Activated CD4-positive, alpha-beta T cell treated with anti-CD3 and anti-CD28 coated beads, Interleukin-2, amount 50 U/mL, for 1 hour (primary cell): ENCODE measurements at regions not wholly inside any gene's neighbourhood (a gene's known extent, or its start where the extent isn't known, plus 50 kb on each side); places are given as distances from the start of the nearest gene placed in this dataset.

Experiments
- DNase-seq: peaks from one replicate; pipeline ENCODE4 v3.0.0-alpha.2; 2020

GRCh38 chr13:74930402-74931165 is 551.4 kb downstream of the TBC1D4 start:
- no peak for DNase-seq

- DNase-seq, result no peak
Measured at GRCh38 chr13:74929436-74929835, 552.5 kb downstream of the TBC1D4 start.

- DNase-seq, result no peak
Measured at GRCh38 chr13:74927823-74928222, 554.1 kb downstream of the TBC1D4 start.

GRCh38 chr13:74922963-74923362 is 559.0 kb downstream of the TBC1D4 start:
- no peak for DNase-seq

- no peak for DNase-seq
Measured at GRCh38 chr13:74921326-74921725, 560.6 kb downstream of the TBC1D4 start.

GRCh38 chr13:74920920-74921319 is 561.0 kb downstream of the TBC1D4 start:
- no peak for DNase-seq

GRCh38 chr13:74920361-74920760 is 561.6 kb downstream of the TBC1D4 start:
- no peak for DNase-seq

- DNase-seq, result no peak
Measured at GRCh38 chr13:74919914-74920313, 562.1 kb downstream of the TBC1D4 start.

GRCh38 chr13:74912898-74913297 is 569.1 kb downstream of the TBC1D4 start:
- no peak for DNase-seq

GRCh38 chr13:74910415-74910814 is 571.6 kb downstream of the TBC1D4 start:
- DNase-seq, result no peak

GRCh38 chr13:74907788-74908187 is 574.2 kb downstream of the TBC1D4 start:
- DNase-seq, result no peak

GRCh38 chr13:74904556-74904955 is 577.4 kb downstream of the TBC1D4 start:
- DNase-seq, result no peak

- DNase-seq, result no peak
Measured at GRCh38 chr13:74895042-74895796, 586.8 kb downstream of the TBC1D4 start.

- DNase-seq, result no peak
Measured at GRCh38 chr13:74892096-74892495, 589.9 kb downstream of the TBC1D4 start.

- DNase-seq, result no peak
Measured at GRCh38 chr13:74891610-74892009, 590.4 kb downstream of the TBC1D4 start.

GRCh38 chr13:74889321-74889720 is 592.6 kb downstream of the TBC1D4 start:
- no peak for DNase-seq

- no peak for DNase-seq
Measured at GRCh38 chr13:74886502-74886901, 595.5 kb downstream of the TBC1D4 start.

GRCh38 chr13:74883834-74884233 is 598.1 kb downstream of the TBC1D4 start:
- DNase-seq, result no peak

GRCh38 chr13:74871369-74872070 is 610.4 kb downstream of the TBC1D4 start:
- no peak for DNase-seq

- DNase-seq, result no peak
Measured at GRCh38 chr13:74870865-74871264, 611.1 kb downstream of the TBC1D4 start.

- no peak for DNase-seq
Measured at GRCh38 chr13:74869846-74870245, 612.1 kb downstream of the TBC1D4 start.

- no peak for DNase-seq
Measured at GRCh38 chr13:74868049-74868448, 613.9 kb downstream of the TBC1D4 start.

GRCh38 chr13:74867460-74867859 is 614.5 kb downstream of the TBC1D4 start:
- no peak for DNase-seq

- DNase-seq, result no peak
Measured at GRCh38 chr13:74866101-74866500, 615.9 kb downstream of the TBC1D4 start.
